MM.1S (cell line): ENCODE measurements at regions not wholly inside any gene's neighbourhood (a gene's known extent, or its start where the extent isn't known, plus 50 kb on each side); places are given as distances from the start of the nearest gene placed in this dataset.
"Not testable (repeated sequence)": the region's sequence is repeated elsewhere in the genome, so short reads cannot be mapped to it uniquely, and the experiment has no call there.

Experiments
- DNase-seq: peaks from one replicate; pipeline ENCODE4 v3.0.0-alpha.2; 2015
- H2AFZ ChIP-seq: fragments of 300-600 bp; sonication (generic); 2 replicates; pipeline ENCODE4 v1.6.0; 2016; ENCODE audit warnings: antibody characterized with exemption, low read length
- H3F3A ChIP-seq: fragments of 300-600 bp; sonication (generic); 2 replicates; pipeline ENCODE4 v1.6.1; 2016; ENCODE audit warnings: mild to moderate bottlenecking, antibody characterized with exemption, low read length, moderate library complexity, mixed read lengths; ENCODE audit not compliant: insufficient read depth
- H3K27ac ChIP-seq: fragments of 300-600 bp; sonication (generic); 2 replicates; pipeline ENCODE4 v1.5.1; 2016; ENCODE audit warnings: mild to moderate bottlenecking, low read length
- H3K27me3 ChIP-seq: fragments of 300-600 bp; sonication (generic); replicated peaks from 2 replicates; pipeline ENCODE4 v1.6.0; 2016; ENCODE audit warnings: low read length; ENCODE audit not compliant: insufficient read depth
- H3K36me3 ChIP-seq: fragments of 300-600 bp; sonication (generic); replicated peaks from 2 replicates; pipeline ENCODE4 v1.6.1; 2016; ENCODE audit warnings: mild to moderate bottlenecking, low read length, mixed read lengths; ENCODE audit not compliant: insufficient read depth
- H3K4me1 ChIP-seq: fragments of 300-600 bp; sonication (generic); 2 replicates; pipeline ENCODE4 v1.6.1; 2016; ENCODE audit warnings: low read length, mixed read lengths
- H3K4me2 ChIP-seq: fragments of 300-600 bp; sonication (generic); 2 replicates; pipeline ENCODE4 v1.6.0; 2016; ENCODE audit warnings: low read depth, low read length
- H3K4me3 ChIP-seq: fragments of 300-600 bp; sonication (generic); 2 replicates; pipeline ENCODE4 v1.5.1; 2016; ENCODE audit warnings: low read length, mixed read lengths
- H3K79me2 ChIP-seq: fragments of 300-600 bp; sonication (generic); 2 replicates; pipeline ENCODE4 v1.6.1; 2016; ENCODE audit warnings: mixed run types, low read length, mixed read lengths
- H3K9ac ChIP-seq: fragments of 300-600 bp; sonication (generic); 2 replicates; pipeline ENCODE4 v1.6.1; 2016; ENCODE audit warnings: low read length, mixed read lengths
- H3K9me2 ChIP-seq: fragments of 300-600 bp; sonication (generic); replicated peaks from 2 replicates; pipeline ENCODE4 v1.6.1; 2016; ENCODE audit warnings: mild to moderate bottlenecking, low read length, mixed read lengths; ENCODE audit not compliant: insufficient read depth
- H3K9me3 ChIP-seq: fragments of 300-600 bp; sonication (generic); replicated peaks from 2 replicates; pipeline ENCODE4 v1.6.1; 2016; ENCODE audit warnings: mild to moderate bottlenecking, low read length, mixed read lengths; ENCODE audit not compliant: insufficient read depth
- H4K20me1 ChIP-seq: fragments of 300-600 bp; sonication (generic); 2 replicates; pipeline ENCODE4 v1.6.1; 2016; ENCODE audit warnings: mild to moderate bottlenecking, low read length, moderate library complexity, mixed read lengths; ENCODE audit not compliant: insufficient read depth
- EZH2 ChIP-seq: fragments of 300-600 bp; sonication (generic); optimal IDR thresholded peaks from 2 replicates; pipeline ENCODE3; 2017; ENCODE audit warnings: low read depth, mild to moderate bottlenecking, antibody characterized with exemption, low read length, mixed read lengths
- EZH2phosphoT487 ChIP-seq: fragments of 300-600 bp; sonication (generic); IDR thresholded peaks from 2 replicates; pipeline ENCODE4 v1.6.1; 2018; ENCODE audit warnings: antibody characterized with exemption, low read length
- TF ChIP-seq, protein P1 (sequence below): fragments of 300-600 bp; sonication (generic); IDR thresholded peaks from 2 replicates; pipeline ENCODE4 v1.5.1; 2016; ENCODE audit warnings: antibody characterized with exemption, low read length, mixed read lengths

DNA sequence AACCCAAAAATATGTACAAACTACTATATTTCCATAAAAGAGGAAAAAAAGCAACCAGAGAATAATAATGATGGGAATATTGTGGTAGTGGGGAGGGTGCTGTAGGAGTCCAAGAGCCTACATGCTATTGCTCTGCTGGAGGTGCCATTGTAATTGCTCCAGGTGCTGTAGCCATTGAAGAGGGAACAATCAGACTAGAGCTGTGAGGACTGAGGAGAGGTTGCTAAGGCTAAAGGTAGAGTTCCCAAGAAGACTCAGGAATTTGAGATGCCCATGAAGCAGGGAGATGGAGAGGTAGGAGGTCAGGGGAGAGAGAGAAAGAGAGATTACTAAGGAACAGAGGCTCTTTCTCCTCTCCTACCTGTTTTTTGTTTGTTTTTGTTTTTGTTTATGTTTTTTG, 394.0 kb downstream of the DMRTA1 start:
- no peak for TF ChIP-seq EZH2
- TF ChIP-seq, protein P1, sequence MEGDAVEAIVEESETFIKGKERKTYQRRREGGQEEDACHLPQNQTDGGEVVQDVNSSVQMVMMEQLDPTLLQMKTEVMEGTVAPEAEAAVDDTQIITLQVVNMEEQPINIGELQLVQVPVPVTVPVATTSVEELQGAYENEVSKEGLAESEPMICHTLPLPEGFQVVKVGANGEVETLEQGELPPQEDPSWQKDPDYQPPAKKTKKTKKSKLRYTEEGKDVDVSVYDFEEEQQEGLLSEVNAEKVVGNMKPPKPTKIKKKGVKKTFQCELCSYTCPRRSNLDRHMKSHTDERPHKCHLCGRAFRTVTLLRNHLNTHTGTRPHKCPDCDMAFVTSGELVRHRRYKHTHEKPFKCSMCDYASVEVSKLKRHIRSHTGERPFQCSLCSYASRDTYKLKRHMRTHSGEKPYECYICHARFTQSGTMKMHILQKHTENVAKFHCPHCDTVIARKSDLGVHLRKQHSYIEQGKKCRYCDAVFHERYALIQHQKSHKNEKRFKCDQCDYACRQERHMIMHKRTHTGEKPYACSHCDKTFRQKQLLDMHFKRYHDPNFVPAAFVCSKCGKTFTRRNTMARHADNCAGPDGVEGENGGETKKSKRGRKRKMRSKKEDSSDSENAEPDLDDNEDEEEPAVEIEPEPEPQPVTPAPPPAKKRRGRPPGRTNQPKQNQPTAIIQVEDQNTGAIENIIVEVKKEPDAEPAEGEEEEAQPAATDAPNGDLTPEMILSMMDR: no peak
- TF ChIP-seq EZH2phosphoT487: no peak
- no peak overlapping the region for H3K4me3 ChIP-seq

DNA sequence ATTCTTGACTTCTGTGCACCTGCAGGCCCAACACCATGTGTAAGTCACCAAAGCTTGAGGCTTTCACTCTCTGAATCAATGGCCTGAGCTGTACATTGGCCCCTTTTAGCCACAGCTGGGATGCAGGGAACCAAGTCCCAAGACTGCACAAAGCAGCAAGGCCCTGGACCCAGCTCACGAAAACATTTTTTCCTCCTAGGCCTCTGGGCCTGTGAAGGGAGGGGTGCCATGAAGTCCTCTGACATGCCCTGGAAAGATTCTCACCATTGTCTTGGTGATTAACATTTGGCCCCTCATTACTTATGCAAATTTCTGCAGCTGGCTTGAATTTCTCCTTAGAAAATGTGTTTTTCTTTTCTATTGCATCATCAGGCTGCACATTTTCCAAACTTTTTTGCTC, 398.6 kb downstream of the DMRTA1 start:
- not testable (repeated sequence) for H3K36me3 ChIP-seq, H3K4me2 ChIP-seq, H3K9me2 ChIP-seq, H3K79me2 ChIP-seq, H3K9ac ChIP-seq, H3F3A ChIP-seq, H3K4me3 ChIP-seq, H3K27ac ChIP-seq, DNase-seq, H3K9me3 ChIP-seq, H4K20me1 ChIP-seq, H3K27me3 ChIP-seq, H2AFZ ChIP-seq, H3K4me1 ChIP-seq

More for the DNA sequence above, 394.0 kb downstream of the DMRTA1 start:
- H3K79me2 ChIP-seq: no peaks in the 10 kb centered on the region
- H2AFZ ChIP-seq: no peak overlapping the region
- no peaks in the 10 kb centered on the region for H3K36me3 ChIP-seq
- H3F3A ChIP-seq: no peaks in the 10 kb centered on the region
- no peaks in the 10 kb centered on the region for H4K20me1 ChIP-seq
- no peaks in the 10 kb centered on the region for H3K4me1 ChIP-seq
- H3K27ac ChIP-seq: no peak overlapping the region
- no peak overlapping the region for H3K4me2 ChIP-seq
- H3K9ac ChIP-seq: no peak overlapping the region
- H3K9me2 ChIP-seq: no peaks in the 10 kb centered on the region
- no peaks in the 10 kb centered on the region for H3K27me3 ChIP-seq
- no peak for DNase-seq
- H3K9me3 ChIP-seq: no peaks in the 10 kb centered on the region

DNA sequence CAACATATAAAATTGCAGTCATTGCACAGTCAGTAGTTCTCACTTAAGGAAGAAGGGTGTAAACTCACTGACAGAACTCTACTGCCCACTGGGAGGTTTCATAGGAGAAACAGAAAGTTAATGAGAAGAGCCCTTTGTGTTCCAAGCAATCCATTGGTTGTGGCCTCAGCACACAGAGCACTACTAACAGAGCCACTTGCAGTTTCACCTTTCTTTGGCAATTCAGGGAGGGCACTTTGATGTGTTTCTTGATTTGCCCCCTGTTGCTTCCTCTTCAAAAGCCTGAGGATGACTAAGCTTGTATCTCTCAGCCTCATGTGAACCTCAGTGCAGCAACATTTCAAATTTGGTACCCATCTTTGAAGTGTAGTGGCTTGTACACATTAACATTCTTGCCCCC, 409.4 kb downstream of the DMRTA1 start:
- Histone ChIP-seq H3F3A (no peaks in the 10 kb centered on the region), H3K4me3 (no peak overlapping the region), H3K27ac (no peak overlapping the region), H3K27me3 (no peaks in the 10 kb centered on the region), H3K9me3 (no peaks in the 10 kb centered on the region), H4K20me1 (no peaks in the 10 kb centered on the region), H3K36me3 (no peaks in the 10 kb centered on the region), H3K9ac (no peak overlapping the region), H3K79me2 (no peaks in the 10 kb centered on the region), H3K9me2 (no peaks in the 10 kb centered on the region), H3K4me2 (no peak overlapping the region), H2AFZ (no peak overlapping the region), H3K4me1 (no peaks in the 10 kb centered on the region)
- no peak for TF ChIP-seq EZH2
- no peak for TF ChIP-seq EZH2phosphoT487
- TF ChIP-seq, protein P1: no peak
- peak; percentile 27 for DNase-seq

DNA sequence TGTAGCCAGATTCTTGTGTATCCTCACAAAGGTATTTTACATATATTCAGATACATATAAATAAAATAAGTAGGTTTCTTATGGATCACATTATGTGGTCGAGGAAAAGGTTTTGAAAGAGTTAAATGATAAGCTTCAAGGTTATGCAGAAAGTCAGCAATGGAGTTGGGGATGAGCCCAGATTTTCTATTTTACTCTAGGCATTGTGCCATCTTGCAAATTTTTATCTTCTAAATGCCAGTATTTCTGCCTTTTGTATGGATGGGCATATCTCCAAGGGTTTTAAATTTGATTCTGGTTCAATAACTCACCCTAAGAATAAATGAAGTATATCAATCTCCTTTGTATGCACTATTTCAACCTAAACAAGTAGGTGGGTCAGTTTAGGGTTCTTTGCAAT, 410.7 kb downstream of the DMRTA1 start:
- Histone ChIP-seq H3K27me3 (no peaks in the 10 kb centered on the region), H3K9me3 (no peaks in the 10 kb centered on the region), H3K79me2 (no peaks in the 10 kb centered on the region), H3K27ac (no peak overlapping the region), H3K4me2 (no peak overlapping the region), H3K9ac (no peak overlapping the region), H3F3A (no peaks in the 10 kb centered on the region), H3K9me2 (no peaks in the 10 kb centered on the region), H3K4me1 (no peaks in the 10 kb centered on the region), H3K4me3 (no peak overlapping the region), H4K20me1 (no peaks in the 10 kb centered on the region), H2AFZ (no peak overlapping the region), H3K36me3 (no peaks in the 10 kb centered on the region)
- TF ChIP-seq EZH2 (no peak), EZH2phosphoT487 (no peak)
- TF ChIP-seq, protein P1: no peak
- DNase-seq: no peak
